ELR (cell line): ENCODE measurements at regions not wholly inside any gene's neighbourhood (a gene's known extent, or its start where the extent isn't known, plus 50 kb on each side); places are given as distances from the start of the nearest gene placed in this dataset.

Source experiments
- DNase-seq: peaks from one replicate; pipeline ENCODE4 v3.0.0-alpha.2; 2015; ENCODE audit warnings: low read depth

- DNase-seq, result peak; percentile 45
These were observed 963.2 kb downstream of the ROBO2 start for GRCh38 chr3:78003090-78003489.

GRCh38 chr3:78004571-78004970 lies 964.7 kb downstream of the ROBO2 start:
- DNase-seq, result no peak

DNA sequence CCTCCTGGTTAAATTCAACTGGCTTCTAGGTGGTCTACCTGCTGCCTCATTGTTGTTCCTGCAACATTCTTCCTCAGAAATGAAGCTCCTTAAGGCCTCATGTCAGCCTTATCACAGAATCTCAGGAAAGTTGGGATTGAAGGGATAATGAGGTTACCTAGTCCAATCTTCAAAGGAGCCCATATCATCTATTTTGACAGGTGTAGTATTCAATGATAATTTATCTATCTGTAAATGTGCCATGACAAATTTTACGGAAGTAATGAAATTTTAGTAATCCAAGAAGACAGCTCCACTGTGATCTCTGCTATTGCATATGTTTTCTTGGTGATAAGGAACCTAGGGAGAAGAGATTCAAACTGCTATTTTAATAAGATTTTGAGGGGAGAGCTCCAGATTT lies 973.8 kb downstream of the ROBO2 start:
- DNase-seq, result no peak

- DNase-seq, result no peak
These were observed 976.0 kb downstream of the ROBO2 start for GRCh38 chr3:78015856-78016255.

- DNase-seq, result no peak
These were observed 981.8 kb downstream of the ROBO2 start for GRCh38 chr3:78021710-78022109.

DNA sequence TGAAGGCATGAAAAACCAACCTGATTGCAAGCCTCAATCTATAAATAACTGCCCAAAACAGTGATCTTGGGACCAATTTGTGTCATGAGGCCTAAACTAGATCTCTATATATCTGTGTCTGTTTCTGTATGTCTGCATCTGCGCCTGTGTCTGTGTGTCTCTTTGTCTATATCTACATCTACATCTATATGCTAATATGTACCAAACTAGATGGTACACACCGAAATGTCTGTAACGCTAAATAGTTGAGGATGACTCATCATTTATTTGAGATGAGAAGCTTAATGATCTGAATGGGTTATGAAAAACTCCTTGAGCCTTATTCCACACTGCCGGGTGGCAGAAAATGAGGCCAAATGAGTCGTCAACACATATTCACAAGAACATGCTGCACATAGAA lies 982.3 kb downstream of the ROBO2 start:
- DNase-seq, result no peak

DNA sequence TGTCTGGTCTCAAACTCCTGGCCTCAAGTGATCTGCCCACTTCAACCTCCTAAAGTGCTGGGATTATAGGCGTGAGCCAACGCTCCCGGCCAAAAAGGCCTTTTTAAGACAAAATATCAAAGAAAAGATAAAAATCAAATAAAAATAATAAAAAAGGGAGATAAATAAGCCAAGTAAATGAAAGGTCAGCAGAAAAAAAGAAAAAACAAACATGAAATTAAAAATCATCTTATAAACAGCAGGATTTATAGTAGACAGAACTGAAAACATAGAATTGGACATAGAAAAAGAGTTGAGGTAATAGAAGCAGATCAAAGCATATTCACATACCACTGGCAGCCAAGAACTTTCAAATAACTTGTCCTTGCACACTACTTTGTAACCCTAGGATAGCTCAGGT lies 983.4 kb downstream of the ROBO2 start:
- no peak for DNase-seq

DNA sequence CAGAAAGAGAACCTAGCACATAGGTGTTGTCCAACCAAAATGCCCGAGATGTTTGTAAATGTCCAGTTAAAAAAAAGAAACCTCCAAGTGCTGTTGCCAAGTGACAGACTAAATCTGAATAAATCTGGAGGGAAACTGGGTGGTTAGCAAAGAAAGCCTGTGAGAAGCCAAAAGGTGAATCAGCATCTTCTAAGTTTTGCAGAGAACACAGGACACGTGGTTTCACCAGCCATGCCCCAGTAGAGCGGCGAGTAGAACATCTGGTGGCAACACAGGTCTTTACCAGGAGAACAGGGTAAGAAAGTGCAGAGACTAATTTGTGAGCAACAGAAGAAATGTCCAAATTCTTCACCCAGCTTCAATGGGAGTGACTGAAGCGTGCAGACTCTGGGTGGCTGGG lies 986.0 kb downstream of the ROBO2 start:
- no peak for DNase-seq

GRCh38 chr3:78026318-78026828 lies 986.5 kb downstream of the ROBO2 start:
- no peak for DNase-seq

- no peak for DNase-seq
These were observed 989.9 kb downstream of the ROBO2 start for GRCh38 chr3:78029775-78030174.

DNA sequence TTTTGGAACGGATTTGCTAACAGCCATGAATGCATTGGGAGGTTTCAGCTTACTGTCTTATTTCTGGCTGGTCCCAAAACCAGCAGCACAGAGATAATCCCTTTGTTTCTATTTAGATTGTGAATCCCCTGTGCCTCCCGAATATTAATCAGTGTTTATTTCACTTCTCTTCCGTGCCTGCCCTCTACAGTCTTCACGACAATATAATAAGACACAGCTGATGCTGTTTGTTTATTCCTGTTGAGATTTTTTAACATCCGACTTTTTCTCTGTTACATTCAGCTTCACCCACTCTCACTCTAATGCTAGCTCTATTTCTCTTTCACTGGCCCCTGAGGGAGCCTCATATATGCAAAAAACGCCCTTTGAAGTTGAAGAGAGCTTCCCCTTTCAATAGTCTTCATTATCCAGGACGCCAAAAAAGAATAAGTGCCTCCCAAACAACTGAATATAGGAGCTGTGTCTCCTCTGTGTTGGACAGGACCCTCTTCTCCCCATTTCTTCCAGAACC lies 995.3 kb downstream of the ROBO2 start:
- peak; percentile 3 for DNase-seq

GRCh38 chr3:78041486-78041885 lies 1001.6 kb downstream of the ROBO2 start:
- DNase-seq, result no peak

GRCh38 chr3:78046566-78046965 lies 1006.7 kb downstream of the ROBO2 start:
- no peak for DNase-seq

DNA sequence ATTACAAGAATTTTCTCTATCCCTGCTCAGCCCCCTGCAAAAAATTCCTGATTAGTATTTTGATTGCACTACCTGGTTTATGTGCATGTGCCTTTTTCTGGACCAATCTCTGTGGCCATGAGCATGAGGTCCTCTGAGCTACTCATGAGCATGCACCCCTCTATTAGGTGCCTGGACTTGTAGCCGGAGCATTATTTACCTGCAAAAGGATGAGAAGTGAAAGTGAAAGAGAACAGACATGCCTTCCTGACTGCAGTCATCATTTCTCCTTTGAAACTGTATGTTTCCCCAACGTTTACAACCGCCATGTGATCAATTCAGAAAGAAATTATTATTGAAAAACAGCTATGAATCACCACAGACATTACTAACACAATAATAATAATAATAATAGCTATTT lies 1008.8 kb downstream of the ROBO2 start:
- DNase-seq, result peak; percentile 5

DNA sequence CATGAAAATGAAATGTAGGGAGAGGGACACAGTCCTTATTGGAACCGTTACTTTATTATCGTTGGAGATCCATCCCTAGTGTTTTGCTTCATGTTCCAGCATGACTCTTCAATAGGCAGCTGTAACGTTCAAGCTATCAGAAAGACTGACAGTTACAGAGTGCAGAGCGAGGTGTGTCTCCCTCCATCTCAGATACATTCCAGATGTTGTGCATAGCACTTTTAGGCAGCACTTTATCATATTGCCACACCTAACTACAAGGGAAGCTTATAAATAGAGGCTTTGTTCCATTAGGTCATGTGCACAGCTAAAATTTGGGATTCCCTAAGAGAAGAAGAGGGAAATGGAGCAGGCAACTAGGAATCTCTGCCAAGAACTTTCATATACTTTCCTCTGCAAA lies 1009.6 kb downstream of the ROBO2 start:
- DNase-seq, result no peak

DNA sequence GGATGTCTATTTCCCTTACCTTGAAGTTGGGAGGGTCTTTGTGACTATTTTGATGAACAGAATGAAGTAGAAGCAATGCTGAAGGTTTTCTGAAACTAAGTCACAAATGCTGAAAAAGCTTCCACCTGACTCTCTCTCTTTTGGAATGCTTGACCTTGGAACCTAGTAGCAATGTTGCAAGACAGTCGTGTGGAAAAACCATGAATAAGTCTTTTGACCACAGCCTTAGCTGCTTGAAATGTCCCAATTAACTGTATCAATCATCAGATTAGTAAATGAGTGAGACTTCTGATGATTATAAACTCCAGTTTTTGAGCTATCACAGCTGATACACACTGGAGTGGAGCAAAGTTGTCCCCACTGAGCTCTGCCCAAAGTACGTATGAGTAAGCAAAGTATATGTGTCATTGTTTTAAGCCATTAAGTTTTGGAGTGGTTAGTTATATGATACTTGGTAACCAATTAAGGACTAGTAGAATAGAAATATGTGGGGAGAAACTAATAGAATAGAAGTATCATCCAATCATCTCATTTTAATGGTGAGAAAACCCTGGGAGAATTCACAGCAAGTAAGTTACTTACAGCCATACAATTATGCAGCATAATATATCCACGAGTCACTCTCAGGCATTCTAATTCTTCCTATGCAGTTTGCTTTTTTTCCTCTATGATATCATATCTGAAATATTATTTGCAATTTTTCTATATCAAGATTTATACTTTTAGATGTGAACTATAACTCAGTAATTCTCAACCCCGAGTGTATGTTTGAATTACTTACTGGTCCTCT lies 1010.6 kb downstream of the ROBO2 start:
- peak; percentile 11 for DNase-seq

GRCh38 chr3:78052746-78053145 lies 1012.8 kb downstream of the ROBO2 start:
- no peak for DNase-seq

DNA sequence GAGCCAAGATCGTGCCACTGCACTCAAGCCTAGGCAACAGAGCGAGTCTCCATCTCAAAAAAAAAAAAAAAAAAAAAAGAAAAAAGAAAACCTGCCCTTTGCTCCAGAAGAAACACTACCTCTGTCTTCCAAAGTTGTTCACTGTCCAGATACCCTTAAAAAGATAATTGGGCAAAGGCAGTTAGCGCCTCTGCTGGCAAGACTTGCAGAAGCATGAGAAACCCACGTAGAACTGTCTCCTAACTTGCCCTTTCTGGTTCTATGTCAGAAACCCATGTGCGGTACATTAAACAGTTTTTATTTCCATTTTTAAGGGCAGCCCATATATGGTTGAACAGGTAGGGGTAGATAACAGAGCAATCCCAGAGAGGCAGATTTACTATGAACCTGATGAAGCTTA lies 1026.4 kb downstream of the ROBO2 start:
- DNase-seq, result no peak

DNA sequence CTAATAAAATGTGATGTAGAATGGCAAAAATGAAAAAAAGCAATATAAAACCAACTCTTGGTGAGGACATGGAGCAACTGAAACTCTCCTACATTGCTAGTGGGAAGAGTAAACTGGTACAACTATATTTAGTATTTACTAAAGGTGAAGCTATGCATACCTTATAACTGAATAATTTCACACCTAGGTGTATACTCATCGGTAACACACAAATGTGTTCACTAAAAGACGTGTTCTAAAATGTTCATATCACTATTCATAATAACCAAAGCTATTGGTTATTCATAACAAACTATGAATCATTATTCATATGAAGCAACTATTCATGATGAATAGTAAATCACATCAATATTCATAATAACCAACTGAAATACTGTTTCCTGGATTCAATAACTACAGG lies 1030.3 kb downstream of the ROBO2 start:
- DNase-seq, result no peak

- no peak for DNase-seq
These were observed 1036.5 kb downstream of the ROBO2 start for GRCh38 chr3:78076379-78076778.

- no peak for DNase-seq
These were observed 1037.3 kb downstream of the ROBO2 start for GRCh38 chr3:78077178-78077577.

- no peak for DNase-seq
These were observed 1037.9 kb downstream of the ROBO2 start for GRCh38 chr3:78077842-78078241.

DNA sequence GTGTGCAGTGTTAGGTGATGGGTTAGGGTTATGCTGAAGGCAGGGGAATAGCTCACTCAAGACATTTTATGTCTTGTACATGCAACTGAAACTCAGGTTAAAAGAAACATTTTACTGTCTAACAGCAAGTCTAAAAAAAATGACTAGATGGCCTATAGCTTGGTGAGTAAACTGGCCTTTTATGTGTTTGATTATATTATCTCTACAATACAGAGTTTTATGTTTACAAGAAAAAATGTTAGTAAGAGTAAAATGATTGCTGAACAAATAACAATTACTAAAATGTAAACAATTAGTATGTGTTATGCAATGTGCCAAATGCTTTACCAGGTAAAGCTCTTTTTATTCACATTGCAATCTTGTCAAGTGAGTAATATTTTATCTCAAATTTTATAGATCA lies 1039.6 kb downstream of the ROBO2 start:
- DNase-seq, result no peak

- peak; percentile 59 for DNase-seq
These were observed 1046.3 kb downstream of the ROBO2 start for GRCh38 chr3:78086150-78086549.
